ENCODE measurements at regions not wholly inside any gene's neighbourhood (a gene's known extent, or its start where the extent isn't known, plus 50 kb on each side); places are given as distances from the start of the nearest gene placed in this dataset.
"Not testable (repeated sequence)": the region's sequence is repeated elsewhere in the genome, so short reads cannot be mapped to it uniquely, and the experiment has no call there.

DNA sequence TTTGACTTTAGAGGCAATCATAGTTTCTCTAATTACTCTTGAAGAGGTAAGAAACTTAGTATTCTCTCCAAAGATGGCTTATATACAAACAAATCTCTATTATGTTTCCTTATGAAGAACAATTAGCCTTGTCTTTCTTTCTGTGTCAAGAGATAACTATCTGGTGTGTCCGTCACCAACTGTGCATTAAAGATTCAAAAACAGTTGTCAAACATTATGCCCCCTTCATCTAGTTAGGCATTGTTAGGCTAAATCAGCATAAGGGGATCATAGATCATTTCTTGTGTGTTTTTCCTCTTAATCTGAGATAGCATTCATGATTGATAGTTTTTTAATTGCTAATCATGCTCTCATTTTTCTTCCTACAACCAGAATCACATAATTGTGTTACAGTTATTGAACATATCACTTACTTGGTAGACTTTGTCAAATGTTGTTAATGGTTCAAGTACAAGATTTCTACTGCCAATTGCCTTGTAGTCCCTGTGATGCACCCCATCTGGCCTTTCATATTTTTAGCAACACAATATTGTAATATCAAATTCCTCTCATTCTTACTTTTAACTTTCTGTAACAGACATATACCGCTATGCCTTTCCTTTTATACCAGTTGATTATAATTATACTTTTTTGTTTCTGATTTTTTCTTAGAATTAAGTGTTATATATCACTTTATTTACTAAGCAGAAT is 612.7 kb downstream of the SLITRK6 start:
- no peak for DNase-seq

DNA sequence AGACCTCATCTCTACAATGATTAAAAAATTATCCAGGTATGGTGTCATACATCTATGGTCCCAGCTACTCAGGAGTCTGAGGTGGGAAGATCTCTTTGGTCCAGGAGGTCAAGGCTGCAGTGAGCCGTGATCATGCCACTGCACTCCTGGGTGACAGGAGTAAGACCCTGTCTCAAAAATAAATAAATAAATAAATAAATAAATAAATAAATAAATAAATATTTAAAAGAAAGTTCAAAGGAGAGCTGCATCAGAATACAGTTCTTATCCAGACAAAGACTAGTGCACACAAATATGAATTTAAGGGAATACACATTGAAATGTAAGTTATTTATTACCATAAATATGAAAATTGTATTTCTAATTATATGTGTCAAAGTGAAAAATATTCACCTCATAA is 624.9 kb downstream of the SLITRK6 start:
- DNase-seq: no peak

DNA sequence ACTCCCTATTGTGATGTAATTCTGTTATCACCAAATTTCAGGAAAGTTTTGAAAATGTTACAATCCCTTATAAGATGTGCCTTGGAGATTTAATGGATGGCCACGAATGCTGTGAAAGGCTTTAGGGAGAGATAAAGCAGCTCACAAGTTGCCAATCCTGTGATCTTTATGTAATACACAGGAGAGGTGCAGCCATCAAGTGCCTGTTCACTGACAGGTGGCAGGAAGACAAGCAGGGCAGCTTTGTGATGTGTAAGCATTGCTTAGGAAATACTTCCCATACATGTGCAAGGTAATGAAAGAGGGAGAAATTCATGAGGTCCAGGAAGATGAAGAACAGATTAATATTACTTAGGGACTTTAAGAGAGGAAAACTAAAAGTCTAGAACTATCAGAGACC is 628.8 kb downstream of the SLITRK6 start:
- DNase-seq: peak; percentile 6

DNA sequence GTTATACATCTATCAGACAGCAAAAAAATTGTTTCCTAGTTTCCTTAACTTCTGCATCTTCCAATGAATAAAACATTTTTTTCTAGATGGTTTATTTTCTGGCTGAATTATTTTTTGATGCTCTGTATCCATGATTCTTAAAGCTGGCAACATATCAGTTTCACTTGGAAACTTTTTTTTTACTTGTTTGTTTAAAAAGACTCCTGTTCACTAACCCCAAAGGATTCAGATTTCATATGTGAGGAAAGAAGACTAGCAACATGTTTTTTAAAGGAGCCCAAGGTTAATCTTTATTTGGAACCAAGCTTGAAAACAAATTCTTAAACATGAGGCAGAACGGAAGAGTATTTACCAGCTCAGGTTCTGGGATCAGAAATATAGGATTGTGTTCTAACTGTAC is 632.3 kb downstream of the SLITRK6 start:
- DNase-seq: no peak

DNA sequence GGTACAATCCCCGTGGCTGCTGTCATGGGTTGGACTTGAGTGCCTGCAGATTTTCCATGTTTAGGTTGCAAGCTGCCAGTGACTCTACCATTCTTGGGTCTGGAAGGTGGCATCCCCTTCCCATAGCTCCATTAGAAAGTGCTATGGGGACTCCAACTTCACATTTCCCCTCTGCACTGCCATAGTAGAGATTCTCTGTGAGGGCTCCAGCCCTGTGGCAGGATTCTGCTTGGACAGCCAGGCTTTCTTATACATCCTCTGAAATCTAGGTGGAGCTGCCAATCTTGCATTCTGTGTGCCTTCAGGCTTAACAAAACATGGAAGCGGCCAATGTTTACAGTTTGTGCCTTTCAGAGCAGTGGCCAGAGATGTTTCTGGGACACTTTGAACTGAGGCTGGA is 636.2 kb downstream of the SLITRK6 start:
- no peak for DNase-seq

DNA sequence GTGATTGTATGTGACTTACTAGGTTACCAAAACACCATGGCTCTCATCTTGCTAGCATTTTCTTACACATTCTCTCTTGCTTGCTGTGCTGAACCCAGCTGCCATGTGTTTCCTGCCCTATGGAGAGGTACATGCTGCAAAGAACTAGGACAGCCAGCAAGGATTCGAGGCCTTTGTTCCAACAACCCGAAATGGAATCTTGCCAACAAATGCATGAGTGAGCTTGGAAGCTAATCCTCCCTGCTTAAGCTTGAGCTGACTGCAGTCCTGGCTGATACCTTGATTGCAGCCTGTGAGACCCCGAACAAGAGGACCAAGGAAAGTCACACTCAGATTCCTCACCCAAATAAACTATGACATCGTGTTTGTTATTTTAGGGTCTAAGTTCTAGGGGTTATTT is 651.2 kb downstream of the SLITRK6 start:
- peak; percentile 95 for DNase-seq

DNA sequence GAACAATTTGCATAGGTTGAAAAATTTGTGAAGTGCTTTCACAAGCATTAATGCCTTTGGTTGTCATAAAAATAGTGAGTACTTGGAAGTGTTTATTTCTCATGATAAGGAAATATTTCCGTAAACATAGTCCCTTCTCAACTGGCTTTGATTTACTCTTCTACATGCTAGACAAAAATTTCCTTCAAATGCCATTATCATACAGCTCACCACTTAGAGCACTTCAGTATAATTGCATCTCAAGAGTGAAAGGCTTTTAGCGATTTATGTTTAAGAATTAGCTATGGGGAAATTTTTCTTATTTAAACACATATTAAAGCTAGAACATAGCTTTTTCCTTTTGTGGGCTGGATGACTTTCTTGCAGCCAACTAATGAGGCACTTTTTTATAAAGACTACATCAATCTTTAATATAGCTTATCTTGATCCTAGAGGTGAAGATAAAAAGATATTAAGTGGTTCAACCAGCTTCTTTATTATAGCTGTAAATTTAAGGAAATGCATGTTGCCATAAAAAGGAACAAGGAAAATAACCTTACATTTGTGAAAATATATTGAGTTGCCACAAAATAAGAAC is 656.8 kb downstream of the SLITRK6 start:
- DNase-seq: no peak

DNA sequence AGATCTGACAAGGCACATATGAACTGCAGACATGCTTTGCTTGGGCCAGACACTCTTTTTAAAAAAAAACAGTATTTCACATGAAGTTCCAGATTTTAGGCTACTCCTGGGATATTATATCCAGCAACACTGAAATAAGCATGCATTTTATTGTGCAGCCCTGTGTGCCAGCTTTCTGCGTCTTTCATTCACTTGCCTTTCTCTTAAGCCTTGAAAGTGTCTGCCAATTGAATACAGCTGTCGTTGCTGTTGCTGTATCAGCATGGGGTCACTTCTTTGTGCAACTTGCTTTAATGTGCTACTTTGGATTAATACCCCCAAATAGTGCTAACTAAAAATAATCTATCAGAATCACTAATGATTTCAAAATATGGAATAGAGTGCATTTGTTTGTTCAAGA is 657.8 kb downstream of the SLITRK6 start:
- no peak for DNase-seq

DNA sequence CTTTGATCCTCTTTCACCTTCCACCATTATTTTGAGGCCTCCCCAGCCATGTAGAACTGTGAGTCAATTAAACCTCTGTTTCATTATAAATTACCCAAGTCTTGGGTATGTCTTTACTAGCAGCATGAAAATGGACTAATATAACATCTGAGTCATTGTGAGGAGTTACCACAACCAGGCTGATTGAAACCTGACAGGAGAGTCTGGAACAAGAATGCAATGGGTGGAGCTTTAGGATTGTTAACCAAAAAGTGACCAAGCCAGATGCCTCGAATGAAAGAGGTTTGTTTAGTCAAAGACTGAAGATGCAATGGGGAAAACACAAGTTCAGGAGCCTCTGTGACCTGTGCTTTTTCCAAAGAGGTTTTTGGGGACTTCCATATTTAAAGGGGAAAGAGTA is 659.0 kb downstream of the SLITRK6 start:
- DNase-seq: no peak

DNA sequence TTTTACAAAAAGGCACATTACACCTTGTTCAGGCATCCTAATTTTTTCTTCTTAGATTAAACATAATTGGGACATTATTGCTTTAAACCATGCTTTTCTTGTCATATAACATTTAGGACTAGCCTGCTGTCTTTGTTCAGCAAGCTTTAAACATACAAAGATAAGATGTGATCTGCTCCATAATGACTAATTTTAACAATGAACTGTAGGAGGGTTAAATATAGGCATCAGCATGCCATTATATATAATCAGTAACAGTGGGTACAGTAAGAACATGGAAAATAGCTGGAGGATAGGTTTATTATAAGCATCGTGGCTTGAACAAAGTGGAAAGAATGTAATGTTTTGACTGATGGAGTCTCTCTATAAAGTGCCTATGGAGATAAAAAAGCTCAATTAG is 661.7 kb downstream of the SLITRK6 start:
- no peak for DNase-seq

DNA sequence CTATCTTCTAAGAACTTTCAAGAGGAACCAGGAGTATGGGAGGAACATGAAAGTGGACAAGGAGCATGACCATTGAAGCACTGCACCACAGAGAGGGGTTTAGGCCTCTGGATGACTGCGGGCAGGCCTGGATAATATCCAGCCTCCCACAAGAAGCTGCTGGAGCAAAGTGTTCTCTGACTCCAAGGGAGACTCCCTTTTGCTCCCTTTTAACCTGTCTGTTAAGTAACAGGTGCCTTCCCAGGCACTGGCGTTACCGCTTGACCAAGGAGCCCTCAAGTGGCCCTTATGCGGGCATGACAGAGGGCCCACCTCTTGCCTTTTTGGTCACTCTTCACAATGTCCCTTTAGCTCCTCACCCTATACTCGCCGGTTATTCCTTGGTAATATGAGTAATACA is 666.2 kb downstream of the SLITRK6 start:
- no peak for DNase-seq

DNA sequence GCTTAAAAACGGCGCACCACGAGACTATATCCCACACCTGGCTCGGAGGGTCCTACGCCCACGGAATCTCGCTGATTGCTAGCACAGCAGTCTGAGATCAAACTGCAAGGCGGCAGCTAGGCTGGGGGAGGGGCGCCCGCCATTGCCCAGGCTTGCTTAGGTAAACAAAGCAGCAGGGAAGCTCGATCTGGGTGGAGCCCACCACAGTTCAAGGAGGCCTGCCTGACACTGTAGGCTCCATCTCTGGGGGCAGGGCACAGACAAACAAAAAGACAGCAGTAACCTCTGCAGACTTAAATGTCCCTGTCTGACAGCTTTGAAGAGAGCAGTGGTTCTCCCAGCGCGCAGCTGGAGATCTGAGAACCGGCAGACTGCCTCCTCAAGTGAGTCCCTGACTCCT is 675.7 kb downstream of the SLITRK6 start:
- DNase-seq: not testable (repeated sequence)

DNA sequence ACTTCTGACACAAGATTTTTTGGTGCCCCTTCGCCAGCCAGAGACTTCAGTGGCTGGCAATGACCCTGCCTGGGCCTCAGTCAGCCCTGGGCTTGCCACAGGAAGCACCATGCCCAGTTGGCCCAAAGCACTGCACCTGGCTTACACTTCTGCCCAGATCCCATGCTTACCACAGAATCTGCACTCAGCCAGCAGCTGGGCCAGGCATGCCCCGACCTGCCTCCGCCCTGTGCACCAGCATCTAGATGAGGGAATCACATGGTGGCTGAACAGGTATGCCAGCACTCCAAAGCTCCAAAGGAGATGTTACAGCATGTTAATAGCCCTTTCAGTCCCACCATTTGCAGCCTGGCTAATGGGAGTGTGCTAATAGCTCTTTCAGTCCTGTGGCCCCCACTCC is 690.9 kb downstream of the SLITRK6 start:
- peak; percentile 35 for DNase-seq

DNA sequence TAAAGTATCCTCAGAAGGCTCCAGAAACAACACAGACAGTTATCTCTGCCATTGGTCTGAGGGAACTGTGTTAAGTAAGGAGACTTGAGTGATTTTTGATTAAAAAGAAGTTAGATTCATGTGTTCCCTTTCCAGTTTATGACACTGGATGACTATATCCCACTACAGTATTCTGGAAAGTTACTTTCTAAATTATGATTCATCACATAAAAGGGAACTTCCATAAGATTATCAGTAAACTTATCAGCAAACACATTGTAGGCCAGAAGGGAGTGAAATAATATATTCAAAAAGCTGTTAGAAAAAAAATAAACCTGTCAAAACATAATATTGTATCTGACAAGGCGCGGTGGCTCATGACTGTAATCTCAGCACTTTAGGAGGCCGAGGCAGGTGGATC is 700.0 kb downstream of the SLITRK6 start:
- no peak for DNase-seq

DNA sequence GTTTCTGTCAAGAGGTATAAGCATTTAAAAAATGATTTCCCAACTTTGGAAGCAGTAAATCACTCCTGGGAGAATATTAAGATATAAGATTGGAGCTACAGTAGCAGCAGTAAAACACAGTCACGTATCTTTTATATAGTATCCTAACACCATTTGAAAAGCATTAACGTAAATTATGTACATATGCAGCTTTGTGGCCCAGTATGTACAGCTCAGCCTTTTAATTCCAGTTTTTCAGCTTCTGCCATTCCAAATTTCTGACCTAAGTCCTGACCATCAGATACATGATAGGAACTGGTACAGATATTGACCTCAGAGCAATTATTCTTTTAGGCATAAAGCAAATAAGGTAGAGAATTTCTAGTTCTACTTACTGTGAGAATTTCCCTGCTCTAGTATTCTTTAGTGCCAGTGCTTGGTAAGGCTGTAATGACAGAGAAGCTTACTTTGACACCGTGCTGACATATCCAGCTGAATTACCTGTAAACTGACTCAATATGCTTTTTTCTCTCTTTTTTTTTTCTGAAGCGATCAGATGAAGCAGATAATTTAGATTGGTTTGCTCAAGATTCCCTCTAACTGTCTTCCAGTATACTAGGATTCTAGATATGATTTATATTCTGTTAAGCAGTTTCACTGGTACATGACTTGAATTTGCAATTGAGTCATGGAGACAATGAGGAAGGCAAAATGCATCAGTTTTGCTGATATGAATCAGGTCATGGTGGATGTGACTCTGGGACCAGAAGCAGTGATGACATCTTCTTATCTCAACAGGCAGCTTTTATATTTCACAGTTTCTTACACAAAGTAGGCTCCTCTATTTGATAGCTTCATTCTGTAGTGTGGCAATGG is 703.6 kb downstream of the SLITRK6 start:
- no peak for DNase-seq

DNA sequence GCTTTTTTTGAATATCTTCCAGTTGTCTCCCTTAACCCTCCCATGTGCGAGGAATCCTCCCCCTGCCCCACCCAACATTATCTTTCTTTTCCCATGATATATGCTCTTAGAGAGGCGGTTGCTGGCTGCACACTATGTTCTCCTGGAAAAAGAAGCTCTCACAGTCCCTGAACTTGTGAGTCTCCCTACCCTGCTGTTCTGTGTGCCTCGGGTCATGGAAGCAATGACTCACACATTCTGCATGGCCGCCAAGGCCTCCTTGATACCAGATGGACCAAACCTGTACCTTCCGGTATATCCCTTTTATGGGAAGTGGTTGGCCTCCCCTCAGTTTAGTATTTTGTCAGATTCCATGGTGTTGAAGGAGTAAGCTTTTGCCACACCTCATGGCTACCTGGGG is 705.4 kb downstream of the SLITRK6 start:
- no peak for DNase-seq

DNA sequence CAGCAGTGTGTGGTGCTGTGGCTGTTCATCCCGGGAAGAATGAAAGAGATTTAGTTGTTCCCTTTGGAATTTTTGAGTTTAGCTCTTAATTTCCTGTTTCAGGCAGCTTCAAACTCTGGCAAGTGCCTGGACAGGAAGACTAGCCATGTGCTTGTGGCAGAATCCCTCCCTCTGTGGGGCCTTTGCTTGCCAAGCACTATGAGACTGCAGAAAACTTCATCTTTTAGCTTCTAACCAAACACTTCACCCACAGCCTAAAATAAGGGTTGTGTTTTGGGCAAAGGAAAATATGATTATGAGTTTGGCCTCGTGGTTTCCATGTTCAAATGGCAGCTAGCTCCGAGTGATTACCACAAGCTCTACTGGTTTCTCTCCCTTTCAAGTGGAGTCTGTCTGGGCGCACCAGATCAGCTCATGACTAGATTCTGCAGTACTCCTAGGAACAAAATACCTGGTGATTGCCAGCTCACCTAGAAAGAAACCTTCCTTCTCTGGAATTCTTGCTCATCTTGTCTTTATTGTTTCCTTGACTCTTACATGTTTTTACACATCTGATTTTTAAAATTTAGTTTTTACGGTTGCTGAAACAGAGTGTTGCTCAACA is 707.5 kb downstream of the SLITRK6 start:
- no peak for DNase-seq

DNA sequence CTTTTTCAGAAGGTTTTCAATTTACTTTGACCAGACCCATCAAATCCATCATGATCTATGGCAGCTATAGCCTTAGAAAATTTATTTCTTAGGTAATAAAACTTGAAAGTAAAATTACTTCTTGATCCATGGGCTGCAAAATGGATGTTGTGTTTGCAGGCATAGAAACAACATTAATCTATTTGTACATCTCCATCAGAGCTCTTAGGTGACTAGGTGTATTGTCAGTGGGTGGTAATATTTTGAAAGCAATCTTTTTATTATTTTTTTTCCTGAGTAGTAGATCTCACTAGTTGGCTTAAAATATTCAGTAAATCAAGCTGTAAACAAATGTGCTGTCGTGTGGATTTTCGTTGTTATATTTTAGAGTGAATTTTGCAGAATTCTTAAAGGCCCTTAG is 710.0 kb downstream of the SLITRK6 start:
- no peak for DNase-seq

DNA sequence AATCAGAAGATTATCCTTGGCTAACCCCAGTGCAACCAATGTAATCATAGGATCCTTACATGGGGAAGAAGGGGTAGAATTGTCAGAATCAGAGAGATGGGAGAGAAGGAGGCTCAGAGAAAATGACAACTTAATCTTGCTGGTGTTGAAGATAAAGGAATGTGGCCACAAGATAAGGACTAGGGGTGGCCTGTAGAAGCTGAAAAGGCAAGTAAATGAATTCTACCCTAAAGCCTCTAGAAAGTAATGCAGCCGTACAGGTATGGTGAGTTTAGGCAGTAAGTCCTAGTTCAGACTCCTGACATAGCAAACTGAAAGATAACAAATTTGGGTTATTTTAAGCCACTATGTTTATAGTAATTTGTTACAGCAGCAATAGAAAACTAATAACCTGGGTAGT is 718.5 kb downstream of the SLITRK6 start:
- DNase-seq: no peak

DNA sequence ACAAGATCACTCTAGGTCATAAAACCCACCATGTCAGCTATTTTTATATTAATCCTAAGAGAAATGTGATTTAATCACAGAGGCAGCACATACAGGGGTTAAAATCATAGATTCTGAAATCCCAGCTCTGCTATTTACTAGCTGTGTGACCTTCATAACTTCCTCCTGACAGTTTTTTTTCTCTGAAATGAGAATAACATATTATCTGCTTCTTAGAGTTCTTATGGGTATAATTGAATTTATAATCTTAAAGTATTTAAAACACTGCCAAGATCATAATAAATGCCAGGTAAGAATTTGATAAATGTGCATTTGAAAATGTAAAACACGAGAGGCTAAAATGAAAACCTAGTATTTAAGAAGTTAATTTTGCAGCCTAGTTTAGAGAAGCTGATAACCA is 722.9 kb downstream of the SLITRK6 start:
- no peak for DNase-seq

DNA sequence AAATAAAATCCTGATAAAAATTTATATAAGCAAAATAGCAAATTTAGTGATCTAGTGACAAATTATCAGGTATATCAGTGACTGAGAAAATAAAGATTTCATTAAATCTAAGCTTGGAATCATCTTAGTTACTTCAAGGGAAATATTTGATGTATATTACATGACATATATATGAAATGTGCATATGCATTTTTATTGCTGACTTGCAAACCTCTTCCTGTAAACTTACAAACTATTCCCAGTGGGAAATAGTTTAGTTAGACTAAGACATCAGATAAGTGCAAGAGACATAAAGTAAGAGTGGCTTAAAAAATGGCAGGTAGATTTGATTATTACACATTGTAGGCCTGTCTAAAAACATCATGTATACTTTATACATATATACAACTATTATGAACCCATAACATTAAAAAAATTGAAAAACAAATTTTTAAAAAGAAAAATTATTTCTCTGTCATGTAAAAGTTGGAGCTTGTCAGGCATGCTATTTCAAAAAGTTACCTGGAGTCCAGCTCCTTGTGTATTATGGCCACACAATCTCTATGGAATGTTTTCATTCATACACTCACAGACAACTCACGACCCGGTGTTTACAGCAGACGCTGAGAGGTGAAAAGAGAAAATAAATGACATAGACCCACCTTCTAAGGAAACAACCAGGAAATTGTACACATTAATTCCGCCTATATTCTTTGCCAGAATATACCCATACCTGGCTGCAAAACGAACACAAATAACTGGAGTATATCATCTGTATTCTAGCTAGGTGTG is 724.5 kb downstream of the SLITRK6 start:
- DNase-seq: no peak

DNA sequence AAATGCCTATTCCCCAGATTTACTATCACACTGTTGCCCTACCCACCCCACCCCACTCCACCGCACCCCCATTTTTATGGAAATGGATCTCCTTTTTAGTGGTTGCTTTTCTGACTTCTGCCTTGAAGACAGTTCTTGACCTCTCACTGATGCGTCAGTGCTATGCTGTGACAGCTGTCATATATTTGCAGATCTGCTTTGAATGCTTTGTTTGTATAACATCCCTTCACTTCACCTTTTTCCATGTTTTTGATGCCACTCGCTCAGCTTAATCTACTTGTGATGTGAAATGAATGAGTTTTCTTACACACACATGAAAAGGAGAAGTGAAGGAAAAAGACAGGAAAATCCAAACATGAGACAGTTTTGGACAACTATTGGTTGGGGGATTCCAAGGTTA is 731.0 kb downstream of the SLITRK6 start:
- DNase-seq: no peak

DNA sequence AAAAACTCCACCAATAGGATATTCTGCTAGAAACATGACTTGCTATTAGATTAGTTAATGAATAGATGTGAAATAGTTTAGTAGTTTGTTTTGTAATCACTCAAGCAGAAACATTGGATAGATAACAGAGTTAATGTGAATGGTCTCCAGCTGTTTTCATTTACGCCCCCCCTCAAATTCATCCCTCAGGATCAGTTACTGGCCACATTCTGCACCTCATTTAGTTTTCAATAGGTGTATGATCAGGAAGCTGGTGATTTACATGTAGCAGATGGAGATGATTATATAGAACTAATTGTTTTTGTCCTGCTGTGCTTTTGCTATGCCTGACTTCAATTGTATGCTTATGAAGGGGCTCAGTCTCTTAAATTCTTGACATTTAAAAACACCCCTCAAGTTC is 759.0 kb downstream of the SLITRK6 start:
- peak; percentile 76 for DNase-seq

Data from NCI-H345 (cell line).